Testis (tissue), 2 donors: ENCODE measurements at regions not wholly inside any gene's neighbourhood (a gene's known extent, or its start where the extent isn't known, plus 50 kb on each side); places are given as distances from the start of the nearest gene placed in this dataset.

Experiments
- CTCF ChIP-seq, 3 experiments: fragments of 450-650 bp in 2 of 3; fragments of 200-600 bp in 1 of 3; sonication (generic) in 1 of 3; IDR thresholded peaks; one replicate each; pipeline ENCODE4 v1.5.1; 2016 to 2019; ENCODE audit warnings: antibody characterized with exemption in 3 of 3, mild to moderate bottlenecking in 2 of 3, moderate library complexity in 1 of 3
- POLR2A ChIP-seq: fragments of 450-650 bp; IDR thresholded peaks from one replicate; pipeline ENCODE4 v1.6.1; 2017; ENCODE audit warnings: antibody characterized with exemption, mild to moderate bottlenecking, moderate library complexity

GRCh38 chr1:25134801-25135461 is 97.4 kb downstream of the SYF2 start:
- TF ChIP-seq POLR2A, result no peak
- TF ChIP-seq CTCF (IDR thresholded peaks at IDR 0.05), result no peak
